HT-29 (cell line): ENCODE measurements at regions not wholly inside any gene's neighbourhood (a gene's known extent, or its start where the extent isn't known, plus 50 kb on each side); places are given as distances from the start of the nearest gene placed in this dataset.

Source experiments
- DNase-seq: peaks from one replicate; pipeline ENCODE4 v3.0.0-alpha.2; 2015; ENCODE audit warnings: low spot score

- DNase-seq, result no peak
These were observed 396.5 kb downstream of the OCA2 start for GRCh38 chr15:27702581-27702980.

- DNase-seq, result no peak
These were observed 397.2 kb downstream of the OCA2 start for GRCh38 chr15:27701956-27702355.

DNA sequence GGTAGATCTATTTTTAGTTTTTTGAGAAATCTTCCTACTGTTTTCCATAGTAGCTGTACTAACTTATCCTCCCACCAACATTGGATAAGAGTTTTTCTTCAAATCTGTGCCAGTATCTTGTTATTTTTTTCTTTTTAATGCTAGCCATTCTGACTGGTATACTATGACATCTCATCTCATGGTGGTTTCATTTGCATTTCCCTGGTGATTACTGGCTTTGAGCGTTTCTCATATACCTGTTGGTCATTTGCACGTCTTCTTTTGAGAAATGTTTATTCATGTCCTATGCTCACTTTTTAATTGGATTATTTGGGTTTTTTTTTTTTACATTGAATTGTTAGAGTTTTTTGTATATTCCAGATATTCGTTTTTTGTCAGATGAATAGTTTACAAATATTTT lies 398.1 kb downstream of the OCA2 start:
- no peak for DNase-seq

DNA sequence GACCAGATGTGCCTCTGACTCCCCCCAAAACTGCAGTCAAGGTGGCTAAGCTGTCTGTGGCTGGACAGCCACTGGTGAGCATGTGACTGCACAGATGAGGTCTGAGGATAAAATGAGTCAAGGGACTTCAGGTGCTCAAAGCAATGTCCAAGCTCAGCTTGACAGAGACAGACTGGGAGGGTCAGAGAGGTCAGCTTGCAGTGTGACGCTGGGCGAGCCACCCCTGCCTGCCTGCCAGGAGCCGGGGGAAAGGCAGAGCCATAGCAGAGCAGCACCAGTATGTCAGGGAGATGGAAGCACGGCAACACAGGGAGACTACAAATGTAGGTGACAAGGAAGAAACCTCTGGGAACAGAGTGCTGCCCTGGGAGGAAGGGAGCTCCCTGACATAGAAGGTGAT lies 399.4 kb downstream of the OCA2 start:
- DNase-seq, result no peak

GRCh38 chr15:27696530-27696929 lies 402.6 kb downstream of the OCA2 start:
- DNase-seq, result no peak

DNA sequence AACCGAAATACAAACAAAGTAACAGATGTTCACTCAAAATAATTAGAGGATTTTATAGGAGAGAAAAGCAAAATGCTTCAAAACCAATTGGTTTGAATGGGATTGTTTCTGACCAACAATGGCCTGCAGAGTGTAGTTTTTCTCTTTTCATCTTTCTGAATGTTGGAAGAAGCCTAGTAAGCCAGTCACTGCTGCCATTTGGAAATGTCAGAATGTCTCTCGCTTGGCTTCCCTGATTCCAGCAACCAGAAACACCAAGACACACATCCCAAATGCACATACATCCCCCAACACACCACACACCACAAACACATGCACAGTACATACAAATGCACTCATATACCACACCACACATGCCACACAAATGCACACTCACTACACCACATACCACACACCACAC lies 403.4 kb downstream of the OCA2 start:
- no peak for DNase-seq

DNA sequence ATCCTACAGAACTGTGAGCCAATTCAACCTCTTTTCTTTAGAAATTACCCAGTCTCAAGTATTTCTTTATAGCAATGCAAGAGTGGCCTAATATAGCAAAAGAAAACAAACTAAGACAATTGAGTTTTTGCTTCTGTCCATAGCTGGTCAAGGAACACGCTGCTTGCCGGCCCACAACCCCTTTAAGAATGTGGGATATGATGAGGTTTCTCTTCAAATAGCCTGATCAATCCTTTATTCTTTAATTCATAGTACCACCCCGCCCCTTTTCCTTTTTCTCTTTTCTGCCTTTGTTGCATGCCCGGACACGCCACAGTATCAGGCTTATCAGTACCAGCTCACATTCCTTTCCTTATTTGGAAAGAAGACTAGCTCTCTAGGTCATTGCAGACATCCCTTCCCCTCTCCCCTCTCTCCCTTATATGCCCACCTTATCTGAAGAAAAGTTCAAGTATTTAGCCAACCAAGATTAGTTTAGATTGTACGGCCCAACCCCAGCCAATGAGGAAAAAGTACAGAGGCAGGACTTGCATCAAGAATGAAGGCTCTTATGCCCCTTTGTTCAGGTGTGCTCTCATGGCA lies 404.5 kb downstream of the OCA2 start:
- DNase-seq, result no peak

DNA sequence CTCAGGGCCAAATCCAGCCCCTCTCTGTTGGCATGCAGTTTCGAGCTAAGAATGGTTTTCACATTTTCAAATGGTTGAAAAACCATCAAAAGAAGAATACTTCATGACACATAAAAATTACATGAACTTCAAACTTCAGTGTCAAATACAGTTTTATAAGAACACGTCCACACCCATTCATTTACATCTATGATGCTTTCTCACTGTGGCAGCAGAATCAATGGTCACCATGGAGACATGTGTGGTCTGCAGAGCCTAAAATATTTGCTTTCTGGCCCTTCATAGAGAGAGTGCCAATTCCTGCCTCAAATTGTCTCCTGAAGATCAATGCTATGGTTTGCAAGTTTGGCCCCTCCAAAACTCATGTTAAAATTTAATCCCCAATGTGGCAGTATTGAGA lies 405.8 kb downstream of the OCA2 start:
- no peak for DNase-seq

- no peak for DNase-seq
These were observed 406.7 kb downstream of the OCA2 start for GRCh38 chr15:27692438-27692837.

DNA sequence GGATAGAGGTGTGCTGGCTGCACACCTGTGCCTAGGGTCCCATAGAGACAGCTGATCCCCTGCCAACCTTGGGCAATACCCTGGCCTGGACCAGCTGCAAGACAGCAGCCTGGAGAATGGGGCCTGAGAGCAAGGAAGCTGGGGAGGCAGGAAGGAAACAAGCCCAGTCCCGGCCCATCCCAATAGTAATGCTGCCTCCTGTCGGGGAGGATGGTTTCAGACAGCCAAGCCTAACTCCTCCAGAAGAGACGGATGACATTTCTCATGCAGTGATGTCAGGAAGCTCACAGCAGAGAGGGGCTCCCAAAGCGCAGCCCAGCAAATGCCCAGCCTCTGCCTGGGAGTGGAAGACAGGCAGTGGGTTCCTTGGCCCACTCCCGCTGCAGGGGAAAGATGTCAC lies 408.8 kb downstream of the OCA2 start:
- DNase-seq, result peak; percentile 5

- DNase-seq, result no peak
These were observed 412.1 kb downstream of the OCA2 start for GRCh38 chr15:27686971-27687370.

- DNase-seq, result no peak
These were observed 412.7 kb downstream of the OCA2 start for GRCh38 chr15:27686369-27686768.

GRCh38 chr15:27685644-27686043 lies 413.5 kb downstream of the OCA2 start:
- no peak for DNase-seq

DNA sequence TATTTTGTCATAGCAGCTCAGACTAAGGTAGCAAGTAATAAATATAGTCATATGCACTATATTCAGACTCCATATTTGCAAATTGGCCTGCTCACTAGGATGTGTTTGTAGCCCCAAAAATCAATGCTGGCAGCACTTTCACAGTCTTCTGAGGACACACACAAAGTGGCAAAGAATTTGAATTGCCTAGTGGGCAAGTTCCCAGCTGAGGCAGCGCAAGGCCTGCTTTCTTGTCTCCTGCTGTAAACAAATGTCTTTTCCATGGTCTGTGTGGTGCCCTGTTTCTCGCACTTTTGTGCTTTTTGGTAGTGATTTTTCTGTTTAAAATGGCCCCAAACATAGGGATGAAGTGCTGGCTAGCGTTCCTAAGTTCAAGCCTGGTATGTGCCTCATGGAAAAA lies 416.0 kb downstream of the OCA2 start:
- no peak for DNase-seq

GRCh38 chr15:27681038-27681437 lies 418.1 kb downstream of the OCA2 start:
- DNase-seq, result no peak

- no peak for DNase-seq
These were observed 419.2 kb downstream of the OCA2 start for GRCh38 chr15:27679731-27680471.

DNA sequence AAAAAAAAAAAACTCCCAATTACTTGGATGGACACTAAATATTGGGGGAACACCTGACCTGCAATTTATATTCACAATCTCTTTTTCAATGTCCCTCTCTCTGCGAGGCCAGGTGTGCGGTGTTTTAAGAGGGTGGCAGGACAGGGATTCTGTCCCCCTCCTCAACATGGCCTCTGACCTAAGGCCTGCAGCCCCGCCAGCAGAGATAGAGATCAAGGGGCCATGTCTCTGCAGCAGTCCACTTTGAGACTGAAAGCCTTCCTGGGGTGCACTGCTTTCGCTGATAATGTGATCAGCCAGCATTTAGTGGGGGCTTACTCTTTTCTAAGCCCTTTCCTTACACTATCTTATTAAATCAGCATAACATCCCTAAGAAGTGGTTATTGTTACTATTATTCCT lies 419.9 kb downstream of the OCA2 start:
- DNase-seq, result no peak

DNA sequence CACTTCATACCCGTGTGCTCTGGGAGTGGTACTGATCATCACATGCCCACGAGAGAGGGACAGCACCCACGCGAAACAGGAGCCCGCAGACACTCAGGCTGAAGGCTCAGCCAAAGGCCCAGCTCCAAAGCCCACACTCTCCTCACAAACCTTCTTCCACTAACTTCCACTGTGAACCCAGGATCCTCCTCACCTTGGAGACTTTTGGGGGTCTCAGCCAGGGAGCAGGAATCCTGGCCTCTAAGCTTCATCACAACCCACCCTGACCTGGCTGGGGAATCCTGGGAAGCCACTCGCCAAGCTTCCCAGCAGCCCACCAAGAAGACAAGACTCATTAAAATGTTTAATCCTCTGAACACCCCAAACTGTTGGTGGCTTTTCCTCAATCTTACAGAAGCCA lies 421.2 kb downstream of the OCA2 start:
- DNase-seq, result no peak

- DNase-seq, result no peak
These were observed 422.5 kb downstream of the OCA2 start for GRCh38 chr15:27676647-27677046.

- DNase-seq, result no peak
These were observed 423.5 kb downstream of the OCA2 start for GRCh38 chr15:27675571-27675970.

- DNase-seq, result no peak
These were observed 424.3 kb downstream of the OCA2 start for GRCh38 chr15:27674826-27675225.

GRCh38 chr15:27673766-27674445 lies 425.2 kb downstream of the OCA2 start:
- DNase-seq, result no peak

DNA sequence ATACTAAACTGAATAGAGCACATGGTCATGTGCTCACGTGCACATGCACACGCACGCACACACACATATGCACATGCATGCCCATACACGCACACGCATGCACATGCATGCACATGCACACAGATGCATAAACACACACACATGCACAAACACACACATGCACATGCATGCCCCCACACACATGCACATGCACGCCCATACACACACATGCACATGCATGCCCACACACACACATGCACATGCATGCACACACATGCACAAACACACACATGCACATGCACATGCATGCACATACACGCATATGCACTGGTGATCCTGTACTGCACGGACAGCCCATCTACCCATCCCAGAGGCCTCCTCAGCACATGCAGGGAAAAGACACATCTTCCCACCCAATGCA lies 426.6 kb downstream of the OCA2 start:
- no peak for DNase-seq
